Stimulated activated CD4-positive, alpha-beta T cell treated with anti-CD3 and anti-CD28 coated beads, Interleukin-2, amount 100 ng/mL, for 48 hours (primary cell): ENCODE measurements at regions not wholly inside any gene's neighbourhood (a gene's known extent, or its start where the extent isn't known, plus 50 kb on each side); places are given as distances from the start of the nearest gene placed in this dataset.

Experiments used
- DNase-seq, 2 donors: peaks; one replicate each; pipeline ENCODE4 v3.0.0-alpha.2; 2020

GRCh38 chr22:27466778-27467438 lies 334.6 kb downstream of the MN1 start:
- DNase-seq = no peak

GRCh38 chr22:27467711-27468110 lies 333.8 kb downstream of the MN1 start:
- no peak for DNase-seq

- no peak for DNase-seq
These were observed 332.8 kb downstream of the MN1 start for GRCh38 chr22:27468712-27469111.

GRCh38 chr22:27470169-27470772 lies 331.3 kb downstream of the MN1 start:
- DNase-seq = no peak

GRCh38 chr22:27472975-27473374 lies 328.6 kb downstream of the MN1 start:
- no peak for DNase-seq

GRCh38 chr22:27473533-27473932 lies 328.0 kb downstream of the MN1 start:
- DNase-seq = no peak

GRCh38 chr22:27474112-27474571 lies 327.4 kb downstream of the MN1 start:
- DNase-seq = no peak

- no peak for DNase-seq
These were observed 326.6 kb downstream of the MN1 start for GRCh38 chr22:27474711-27475547.

GRCh38 chr22:27475548-27475897 lies 326.0 kb downstream of the MN1 start:
- DNase-seq = no peak

GRCh38 chr22:27476318-27476717 lies 325.2 kb downstream of the MN1 start:
- DNase-seq = no peak

- DNase-seq = no peak
These were observed 324.8 kb downstream of the MN1 start for GRCh38 chr22:27476729-27477128.

GRCh38 chr22:27477171-27477570 lies 324.4 kb downstream of the MN1 start:
- no peak for DNase-seq

GRCh38 chr22:27480487-27480886 lies 321.1 kb downstream of the MN1 start:
- DNase-seq = no peak

- no peak for DNase-seq
These were observed 319.2 kb downstream of the MN1 start for GRCh38 chr22:27482402-27482801.

GRCh38 chr22:27483095-27483785 lies 318.3 kb downstream of the MN1 start:
- no peak for DNase-seq

GRCh38 chr22:27485842-27486241 lies 315.7 kb downstream of the MN1 start:
- no peak for DNase-seq

GRCh38 chr22:27487600-27488452 lies 313.7 kb downstream of the MN1 start:
- DNase-seq = no peak

GRCh38 chr22:27488456-27489177 lies 312.9 kb downstream of the MN1 start:
- no peak for DNase-seq

GRCh38 chr22:27489178-27489675 lies 312.3 kb downstream of the MN1 start:
- no peak for DNase-seq

GRCh38 chr22:27490080-27490479 lies 311.5 kb downstream of the MN1 start:
- DNase-seq = no peak

GRCh38 chr22:27491888-27492287 lies 309.7 kb downstream of the MN1 start:
- DNase-seq = no peak
